ENCODE measurements at regions not wholly inside any gene's neighbourhood (a gene's known extent, or its start where the extent isn't known, plus 50 kb on each side); places are given as distances from the start of the nearest gene placed in this dataset.

GRCh38 chr3:34669490-34669889 lies 871.1 kb downstream of the PDCD6IP start:
- Histone ChIP-seq H4K20me1 (ENCODE audit: insufficient read depth) (no peaks in the 10 kb centered on the region), H3K9me3 (ENCODE audit: insufficient read depth, low read depth) (no peaks in the 10 kb centered on the region), H3K4me2 (no peak overlapping the region), H2AFZ (no peak overlapping the region), H3K4me3 (no peak overlapping the region), H3K27ac (no peak overlapping the region), H3K36me3 (ENCODE audit: low read depth) (no peaks in the 10 kb centered on the region), H3K27me3 (ENCODE audit: insufficient read depth, low read depth) (no peaks in the 10 kb centered on the region), H3K4me1 (replicated peaks; ENCODE audit: insufficient read depth) (no peaks in the 10 kb centered on the region), H3F3A (ENCODE audit: insufficient read depth, low read depth) (no peaks in the 10 kb centered on the region), H3K9me2 (ENCODE audit: insufficient read depth) (no peaks in the 10 kb centered on the region), H3K79me2 (ENCODE audit: low read depth) (no peaks in the 10 kb centered on the region)
- CTCF ChIA-PET = no interaction called here
- no TSS peak for BruUV-seq (replicated peaks)
- DNase-seq = no peak
- POLR2A ChIA-PET (ENCODE audit: unreplicated experiment) = no interaction called here
- intact Hi-C loops (cut with micrococcal nuclease; ENCODE audit: unreplicated experiment) = no loop called here
- TF ChIP-seq CTCF (conservative IDR thresholded peaks at IDR 0.05) (no peak), EZH2 (IDR thresholded peaks at IDR 0.05; ENCODE audit: low read depth) (no peak)

GRCh38 chr3:34675383-34676120 lies 877.1 kb downstream of the PDCD6IP start:
- intact Hi-C loops (cut with micrococcal nuclease; ENCODE audit: unreplicated experiment) = no loop called here
- TF ChIP-seq CTCF (conservative IDR thresholded peaks at IDR 0.05) (no peak), EZH2 (IDR thresholded peaks at IDR 0.05; ENCODE audit: low read depth) (no peak)
- ChIA-PET POLR2A (ENCODE audit: unreplicated experiment) (no interaction called here), CTCF (no interaction called here)
- Histone ChIP-seq H3K4me3 (no peak overlapping the region), H3F3A (ENCODE audit: insufficient read depth, low read depth) (no peaks in the 10 kb centered on the region), H3K4me2 (no peak overlapping the region), H2AFZ (no peak overlapping the region), H4K20me1 (ENCODE audit: insufficient read depth) (no peaks in the 10 kb centered on the region), H3K36me3 (ENCODE audit: low read depth) (no peaks in the 10 kb centered on the region), H3K4me1 (replicated peaks; ENCODE audit: insufficient read depth) (no peaks in the 10 kb centered on the region), H3K79me2 (ENCODE audit: low read depth) (no peaks in the 10 kb centered on the region), H3K27me3 (ENCODE audit: insufficient read depth, low read depth) (no peaks in the 10 kb centered on the region), H3K9me2 (ENCODE audit: insufficient read depth) (no peaks in the 10 kb centered on the region), H3K27ac (no peak overlapping the region), H3K9me3 (ENCODE audit: insufficient read depth, low read depth) (no peaks in the 10 kb centered on the region)
- DNase-seq = no peak
- BruUV-seq (replicated peaks) = no TSS peak

GRCh38 chr3:34676436-34676835 lies 878.0 kb downstream of the PDCD6IP start:
- intact Hi-C loops (cut with micrococcal nuclease; ENCODE audit: unreplicated experiment) = no loop called here
- H3K4me3 ChIP-seq = no peak overlapping the region
- H3F3A ChIP-seq (ENCODE audit: insufficient read depth, low read depth) = no peaks in the 10 kb centered on the region
- no peaks in the 10 kb centered on the region for H3K9me2 ChIP-seq (ENCODE audit: insufficient read depth)
- no peaks in the 10 kb centered on the region for H3K79me2 ChIP-seq (ENCODE audit: low read depth)
- CTCF ChIA-PET = no interaction called here
- H3K4me1 ChIP-seq (replicated peaks; ENCODE audit: insufficient read depth) = no peaks in the 10 kb centered on the region
- no TSS peak for BruUV-seq (replicated peaks)
- H3K4me2 ChIP-seq = no peak overlapping the region
- DNase-seq = no peak
- no peaks in the 10 kb centered on the region for H3K9me3 ChIP-seq (ENCODE audit: insufficient read depth, low read depth)
- no peaks in the 10 kb centered on the region for H3K27me3 ChIP-seq (ENCODE audit: insufficient read depth, low read depth)
- H3K27ac ChIP-seq = no peak overlapping the region
- no peaks in the 10 kb centered on the region for H3K36me3 ChIP-seq (ENCODE audit: low read depth)
- H2AFZ ChIP-seq = no peak overlapping the region
- no peak for TF ChIP-seq CTCF (conservative IDR thresholded peaks at IDR 0.05)
- no peak for TF ChIP-seq EZH2 (IDR thresholded peaks at IDR 0.05; ENCODE audit: low read depth)
- H4K20me1 ChIP-seq (ENCODE audit: insufficient read depth) = no peaks in the 10 kb centered on the region
- POLR2A ChIA-PET (ENCODE audit: unreplicated experiment) = no interaction called here
